ENCODE measurements at regions not wholly inside any gene's neighbourhood (a gene's known extent, or its start where the extent isn't known, plus 50 kb on each side); places are given as distances from the start of the nearest gene placed in this dataset.

DNA sequence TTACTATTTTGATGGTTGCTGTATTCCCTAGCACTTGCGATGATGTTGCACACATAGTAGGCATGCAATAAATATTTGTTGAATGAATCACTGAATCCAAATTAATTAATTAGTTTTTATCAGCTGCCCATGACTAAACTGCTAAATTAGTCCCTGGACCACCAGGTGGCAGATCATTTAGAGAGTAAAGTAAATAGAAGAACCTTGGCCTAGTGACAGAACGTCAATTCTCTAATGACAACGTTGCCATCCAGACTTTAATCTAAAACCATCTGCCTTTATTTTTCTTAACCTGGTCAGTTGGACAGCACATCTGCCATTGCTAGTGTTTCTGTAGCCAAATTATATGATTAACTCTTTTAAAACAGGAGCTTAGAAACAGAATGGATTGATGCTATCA lies 457.5 kb downstream of the KIF4B start:
- DNase-seq (ENCODE audit: low spot score in 2 of 2) (no peak), ATAC-seq (no peak)
- Mint-ChIP-seq H3K27ac (no peak overlapping the region), H3K36me3 (no peaks in the 10 kb centered on the region), H3K9me3 (no peaks in the 10 kb centered on the region)

DNA sequence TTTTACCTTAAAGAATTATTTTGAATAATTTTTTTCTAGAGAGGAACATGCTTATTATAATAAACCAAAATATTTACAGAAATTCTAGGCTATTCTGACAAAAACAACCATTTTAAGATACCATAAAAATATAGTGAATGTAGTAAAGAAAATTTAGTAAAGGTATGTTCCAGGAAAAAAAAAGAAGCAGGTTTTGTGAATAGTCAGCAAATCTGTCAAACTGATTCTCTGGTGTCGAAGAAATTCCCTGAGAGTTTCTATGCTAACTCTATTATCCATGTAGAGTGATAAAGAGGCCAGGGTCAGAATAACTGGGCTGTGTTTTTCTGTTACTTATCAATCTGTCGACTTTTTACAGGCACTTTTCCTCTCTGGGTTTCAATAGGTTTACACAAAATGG lies 459.2 kb downstream of the KIF4B start:
- no peaks in the 10 kb centered on the region for H3K9me3 Mint-ChIP-seq
- H3K27ac Mint-ChIP-seq, result no peak overlapping the region
- no peaks in the 10 kb centered on the region for H3K36me3 Mint-ChIP-seq
- ATAC-seq, result no peak
- DNase-seq (ENCODE audit: low spot score in 2 of 2), result no peak

DNA sequence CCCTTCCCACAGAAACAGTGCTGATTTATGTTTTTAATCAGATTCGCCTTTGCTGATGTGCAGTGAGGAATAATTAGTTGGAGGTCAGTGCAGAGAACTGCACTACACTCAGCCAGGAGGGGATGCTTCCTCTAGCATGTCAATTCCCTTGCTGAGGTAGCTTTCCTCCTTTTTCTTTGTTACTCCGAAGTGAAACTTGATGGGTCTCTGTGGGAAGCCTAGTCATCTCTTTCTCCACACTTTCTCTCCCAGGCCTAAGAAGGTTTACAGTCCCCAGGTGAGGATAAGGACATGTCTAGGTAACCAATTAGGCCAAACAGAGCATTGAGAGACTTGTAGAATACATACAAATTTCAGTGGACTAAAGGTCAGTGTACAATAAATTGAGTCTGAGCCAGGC lies 461.8 kb downstream of the KIF4B start:
- H3K27ac Mint-ChIP-seq, result no peak overlapping the region
- no peaks in the 10 kb centered on the region for H3K36me3 Mint-ChIP-seq
- ATAC-seq, result no peak
- peaks cover 0 to 4% of the 10 kb centered on the region in 2 donors for H3K9me3 Mint-ChIP-seq
- DNase-seq (ENCODE audit: low spot score in 2 of 2), result no peak

DNA sequence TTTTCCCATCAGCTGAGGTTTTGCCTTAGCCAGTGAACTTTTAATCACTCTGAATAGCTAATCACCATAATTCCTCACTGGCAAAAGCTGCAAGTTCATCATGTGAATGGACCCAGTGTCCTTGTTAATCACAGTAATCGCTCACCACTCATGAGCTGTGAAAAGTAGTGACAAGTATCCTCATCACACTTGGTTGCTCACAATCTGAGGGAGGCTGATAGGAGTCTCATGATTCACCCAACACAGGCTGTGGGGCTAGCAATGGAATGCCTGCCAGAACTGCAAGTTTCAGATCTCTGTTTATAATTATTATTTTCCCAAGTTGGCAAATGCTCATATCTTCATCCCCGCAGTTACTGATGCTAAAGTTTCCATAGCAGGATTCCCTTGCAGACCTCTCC lies 467.2 kb downstream of the KIF4B start:
- Mint-ChIP-seq H3K9me3 (peaks cover 0 to 4% of the 10 kb centered on the region in 2 donors), H3K27ac (no peak overlapping the region), H3K36me3 (no peaks in the 10 kb centered on the region)
- ATAC-seq (no peak), DNase-seq (ENCODE audit: low spot score in 2 of 2) (no peak)

DNA sequence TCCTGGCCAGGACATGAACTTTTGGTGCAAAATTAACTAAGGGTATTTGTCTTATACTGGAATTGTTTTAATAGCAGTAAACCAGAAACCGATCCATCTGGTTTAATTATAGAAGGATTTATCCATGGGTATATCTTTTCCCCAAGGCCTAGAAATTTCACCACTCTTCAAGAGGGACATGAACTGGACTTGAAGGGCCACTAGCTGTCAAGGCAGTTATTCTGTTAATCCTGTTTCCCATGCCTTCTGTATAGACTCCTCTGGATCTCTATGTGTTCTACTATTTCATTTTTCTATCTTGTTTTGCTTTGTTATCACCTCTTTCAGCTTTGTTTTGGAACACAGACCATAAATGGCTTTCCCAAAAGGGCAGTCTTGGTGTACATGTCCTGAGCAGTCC lies 467.6 kb downstream of the KIF4B start:
- H3K36me3 Mint-ChIP-seq, result no peaks in the 10 kb centered on the region

DNA sequence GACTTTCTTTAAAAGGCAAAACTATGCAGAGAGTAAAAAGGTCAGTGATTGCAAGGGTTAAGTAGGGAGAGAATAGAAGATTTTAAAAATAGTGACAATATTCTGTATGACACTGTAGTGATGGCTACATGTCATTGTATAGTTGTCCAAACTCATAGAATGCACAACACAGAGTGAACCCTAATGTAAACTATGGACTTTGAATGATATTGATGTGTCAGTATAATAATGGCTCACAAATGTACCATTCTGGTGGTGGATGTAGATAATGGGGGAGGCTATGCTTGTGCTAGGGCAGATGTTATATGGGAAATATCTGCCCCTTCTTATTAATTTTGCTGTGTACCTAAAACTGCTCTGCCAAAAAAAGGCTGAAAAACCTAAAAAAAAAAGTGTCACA lies 468.9 kb downstream of the KIF4B start:
- no peak for DNase-seq (ENCODE audit: low spot score in 2 of 2)
- ATAC-seq, result no peak
- Mint-ChIP-seq H3K9me3 (peaks cover 0 to 4% of the 10 kb centered on the region in 2 donors), H3K27ac (no peak overlapping the region), H3K36me3 (no peaks in the 10 kb centered on the region)

More for the DNA sequence above, 467.6 kb downstream of the KIF4B start:
- ATAC-seq (no peak), DNase-seq (ENCODE audit: low spot score in 2 of 2) (no peak)
- H3K9me3 Mint-ChIP-seq, result peaks cover 0 to 4% of the 10 kb centered on the region in 2 donors
- H3K27ac Mint-ChIP-seq, result no peak overlapping the region

DNA sequence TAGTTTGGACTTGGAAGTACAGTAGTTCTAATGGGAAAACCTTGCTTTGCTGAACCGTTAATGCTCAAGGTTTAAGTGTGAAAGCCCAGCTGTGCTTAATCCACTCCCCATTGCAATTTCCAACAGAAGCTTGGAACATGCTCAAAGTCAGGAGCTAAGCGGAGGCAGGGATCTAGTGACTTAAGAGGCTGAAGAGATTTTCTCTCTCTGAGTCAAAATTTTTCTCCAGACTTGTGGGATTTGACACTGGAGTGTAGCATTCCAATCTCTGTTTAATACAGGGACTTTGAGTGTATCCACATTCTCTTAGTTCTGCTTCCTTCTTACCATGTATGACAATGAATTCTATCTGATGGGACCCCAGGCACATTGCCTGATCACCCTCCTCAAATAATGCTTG lies 471.8 kb downstream of the KIF4B start:
- Mint-ChIP-seq H3K27ac (no peak overlapping the region), H3K9me3 (peaks cover 4 to 9% of the 10 kb centered on the region in 2 donors), H3K36me3 (peaks cover 0 to 6% of the 10 kb centered on the region in 2 donors)
- ATAC-seq (no peak), DNase-seq (ENCODE audit: low spot score in 2 of 2) (no peak)

DNA sequence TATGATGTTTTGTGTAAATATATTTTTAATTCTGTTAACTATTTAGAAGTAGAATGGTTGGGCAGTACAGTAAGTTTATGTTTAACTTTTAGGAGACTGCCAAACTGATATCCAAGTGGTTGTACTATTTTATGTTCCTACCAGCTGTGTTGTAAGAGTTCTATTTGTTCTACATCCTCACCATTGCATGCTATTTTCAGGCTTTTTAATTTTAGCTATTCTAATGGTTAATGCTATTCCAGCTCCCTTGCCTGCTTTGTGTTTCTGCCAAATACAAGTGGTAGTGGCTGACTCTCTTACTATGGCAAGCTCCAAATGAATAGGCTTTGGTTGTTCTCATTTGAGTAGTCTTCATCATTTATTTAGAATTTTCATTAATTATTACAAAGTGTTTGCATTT lies 476.4 kb downstream of the KIF4B start:
- DNase-seq (ENCODE audit: low spot score in 2 of 2) (no peak), ATAC-seq (no peak)
- H3K9me3 Mint-ChIP-seq, result peaks cover 4 to 9% of the 10 kb centered on the region in 2 donors
- H3K36me3 Mint-ChIP-seq, result peaks cover 0 to 6% of the 10 kb centered on the region in 2 donors
- H3K27ac Mint-ChIP-seq, result no peak overlapping the region

DNA sequence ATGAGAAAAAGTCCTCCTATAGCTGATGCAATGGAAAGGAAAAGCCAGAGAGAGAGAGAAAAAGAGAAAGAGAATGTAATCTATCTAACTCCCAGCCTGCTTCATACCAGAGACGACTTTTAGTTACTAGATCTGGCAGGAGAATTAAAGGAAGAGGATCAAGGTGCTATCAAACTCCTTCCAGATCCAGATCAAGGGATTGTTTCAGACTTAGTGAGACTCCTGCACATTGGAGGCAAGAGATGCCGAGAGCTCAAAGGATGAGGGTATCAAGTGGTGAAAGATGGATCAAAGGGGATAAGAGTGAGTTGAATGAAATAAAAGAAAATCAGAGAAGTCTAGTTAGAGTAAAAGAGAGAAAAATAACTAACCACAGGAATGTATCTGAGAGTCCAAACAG lies 478.6 kb downstream of the KIF4B start:
- H3K9me3 Mint-ChIP-seq, result peaks cover 4 to 9% of the 10 kb centered on the region in 2 donors
- no peak for ATAC-seq
- H3K27ac Mint-ChIP-seq, result no peak overlapping the region
- no peak for DNase-seq (ENCODE audit: low spot score in 2 of 2)
- peaks cover 0 to 6% of the 10 kb centered on the region in 2 donors for H3K36me3 Mint-ChIP-seq

DNA sequence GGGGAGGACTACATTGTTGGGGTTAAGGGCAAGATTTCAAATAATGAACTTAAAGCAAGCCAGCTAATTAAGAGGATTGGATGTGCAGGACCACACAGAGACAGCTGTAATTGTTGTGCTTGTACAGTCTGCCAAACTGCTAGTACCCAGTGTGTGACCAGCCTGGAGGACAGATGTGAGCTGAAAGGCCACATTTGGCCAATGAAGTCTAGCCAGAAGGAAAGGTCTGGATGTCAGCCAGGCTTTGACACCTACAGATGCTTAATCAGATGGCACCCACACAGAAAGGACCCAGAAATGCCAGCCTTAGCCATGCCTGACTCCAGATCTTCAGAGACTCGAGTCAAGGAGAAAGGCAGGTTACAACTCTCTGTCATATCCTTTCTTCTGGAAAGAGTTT lies 491.1 kb downstream of the KIF4B start:
- Mint-ChIP-seq H3K36me3 (no peaks in the 10 kb centered on the region), H3K27ac (no peak overlapping the region), H3K9me3 (peaks cover 0 to 10% of the 10 kb centered on the region in 2 donors)
- DNase-seq (ENCODE audit: low spot score in 2 of 2) (no peak), ATAC-seq (no peak)

DNA sequence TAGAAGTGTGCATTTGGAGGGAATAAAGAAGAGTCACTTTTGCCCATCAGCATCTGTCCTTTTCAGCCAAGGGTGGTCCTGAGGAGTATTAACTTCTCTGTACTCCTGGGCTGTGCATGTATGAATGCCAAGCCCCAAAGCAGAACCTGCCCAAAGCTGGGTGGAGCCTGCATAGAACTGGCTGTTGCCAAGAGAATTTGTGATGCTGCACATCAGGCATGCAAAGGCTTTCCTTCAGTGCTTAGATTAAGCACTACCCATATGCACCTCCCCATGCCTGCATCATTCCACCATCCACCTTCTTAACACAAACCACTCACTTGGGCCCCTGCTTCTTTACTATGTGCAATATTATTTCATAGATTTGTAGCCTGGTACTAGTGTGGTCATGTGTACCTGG lies 493.8 kb downstream of the KIF4B start:
- ATAC-seq (no peak), DNase-seq (ENCODE audit: low spot score in 2 of 2) (no peak)
- Mint-ChIP-seq H3K9me3 (no peaks in the 10 kb centered on the region), H3K36me3 (no peaks in the 10 kb centered on the region), H3K27ac (no peak overlapping the region)

DNA sequence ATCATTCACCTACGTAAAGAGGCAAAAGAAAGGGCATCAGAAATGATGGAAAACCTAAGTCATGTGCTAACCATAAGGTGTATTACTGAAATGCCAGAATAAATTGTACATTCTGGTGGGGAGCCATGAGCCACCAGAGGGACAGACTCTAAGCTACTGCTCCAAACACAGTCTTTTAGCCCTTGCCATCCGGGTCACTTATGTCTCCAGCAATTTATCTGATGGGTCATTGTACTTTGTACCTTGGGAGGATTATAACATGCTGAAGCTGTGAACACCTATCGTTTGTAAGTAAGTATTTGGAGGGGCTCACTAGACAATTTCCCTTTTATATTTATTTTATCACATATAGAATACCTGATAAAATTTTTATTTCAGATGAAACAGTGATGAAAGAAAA lies 495.1 kb downstream of the KIF4B start:
- ATAC-seq (no peak), DNase-seq (ENCODE audit: low spot score in 2 of 2) (no peak)
- no peaks in the 10 kb centered on the region for H3K9me3 Mint-ChIP-seq
- no peak overlapping the region for H3K27ac Mint-ChIP-seq
- H3K36me3 Mint-ChIP-seq, result no peaks in the 10 kb centered on the region

DNA sequence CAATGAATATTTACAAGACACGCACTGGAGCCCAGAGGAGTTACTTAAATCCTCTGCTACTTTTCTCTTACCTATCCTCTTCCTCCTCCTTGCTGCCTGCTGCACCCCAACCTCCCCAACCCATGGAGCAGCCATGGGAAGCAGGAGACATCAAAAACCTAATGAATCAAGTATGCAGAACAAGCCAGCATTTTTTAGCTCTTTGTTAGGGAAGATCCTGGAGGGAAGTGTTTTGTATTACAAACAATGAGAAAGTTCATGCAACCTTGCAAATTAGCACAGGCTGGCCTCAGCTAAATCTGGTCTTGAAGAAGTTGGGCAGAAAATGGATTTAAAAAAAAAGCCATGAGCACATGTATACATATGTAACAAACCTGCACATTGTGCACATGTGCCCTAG lies 498.8 kb downstream of the KIF4B start:
- no peak overlapping the region for H3K27ac Mint-ChIP-seq
- no peaks in the 10 kb centered on the region for H3K36me3 Mint-ChIP-seq
- no peak for DNase-seq (ENCODE audit: low spot score in 2 of 2)
- ATAC-seq, result no peak
- peaks cover 0 to 4% of the 10 kb centered on the region in 2 donors for H3K9me3 Mint-ChIP-seq

DNA sequence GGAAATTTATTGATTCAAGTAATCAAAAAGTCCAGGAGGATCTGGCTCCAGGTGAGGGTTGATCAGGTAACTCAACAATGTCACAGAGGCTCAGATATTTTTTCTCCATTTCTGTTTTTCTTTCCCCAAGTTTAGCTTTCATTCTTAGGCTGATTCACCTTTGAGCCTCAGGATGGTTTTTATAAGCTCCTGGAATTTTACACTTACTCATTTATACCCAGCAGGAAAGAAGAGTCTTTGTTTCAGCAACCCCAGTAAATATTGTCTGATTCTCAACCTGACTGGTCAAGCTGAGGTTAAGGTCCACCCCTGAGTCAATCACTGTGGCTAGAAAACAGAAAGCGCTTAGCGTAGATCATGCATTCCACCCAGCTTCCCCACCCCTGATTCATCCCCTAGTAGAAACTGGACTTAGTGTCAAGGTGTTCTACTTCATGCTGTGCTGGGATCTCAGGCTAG lies 500.6 kb downstream of the KIF4B start:
- Mint-ChIP-seq H3K9me3 (peaks cover 0 to 8% of the 10 kb centered on the region in 2 donors), H3K27ac (no peak overlapping the region), H3K36me3 (no peaks in the 10 kb centered on the region)
- DNase-seq (ENCODE audit: low spot score in 2 of 2), result no peak
- ATAC-seq, result no peak

DNA sequence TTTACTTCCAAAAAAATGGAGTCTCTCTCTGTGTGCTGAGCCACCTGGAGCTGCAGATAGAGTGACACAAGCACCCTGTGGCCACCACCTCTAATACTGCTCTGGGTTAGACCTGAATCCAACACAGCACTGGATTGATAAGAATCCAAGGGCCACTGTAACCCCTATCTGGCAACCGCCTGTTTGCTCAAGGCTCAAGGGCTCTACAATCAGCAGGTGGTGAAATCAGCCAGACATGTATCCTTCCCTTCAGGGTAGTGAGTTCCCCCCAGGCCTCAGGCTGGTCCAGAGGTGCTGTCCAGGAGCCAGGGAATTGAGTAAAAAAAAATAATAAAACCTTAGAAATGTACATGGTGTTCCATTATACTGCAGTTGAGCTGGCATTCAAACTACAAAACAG lies 509.0 kb downstream of the KIF4B start:
- DNase-seq (ENCODE audit: low spot score in 2 of 2), result no peak
- no peaks in the 10 kb centered on the region for H3K36me3 Mint-ChIP-seq
- no peak for ATAC-seq
- no peak overlapping the region for H3K27ac Mint-ChIP-seq
- H3K9me3 Mint-ChIP-seq, result peaks cover 4 to 20% of the 10 kb centered on the region in 2 donors

DNA sequence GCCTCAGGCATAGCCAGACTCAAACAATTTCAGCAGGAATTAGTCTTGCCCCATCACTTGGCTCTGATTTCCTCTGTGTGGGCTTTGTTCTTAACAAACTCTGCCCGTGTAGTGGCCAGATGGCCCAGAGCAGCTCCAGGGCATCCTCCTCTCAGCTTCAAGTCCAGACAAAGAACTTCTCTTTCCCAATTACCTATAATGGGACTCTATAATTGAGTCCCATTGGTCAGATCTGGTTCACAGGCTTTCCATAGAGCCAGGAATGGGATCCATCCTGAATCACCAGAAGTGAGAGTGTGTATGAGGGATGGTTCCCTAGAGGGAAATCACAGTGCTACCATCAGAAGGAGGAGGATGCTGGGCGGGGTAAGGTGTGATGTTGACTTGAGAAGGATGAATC lies 515.8 kb downstream of the KIF4B start:
- no peak overlapping the region for H3K27ac Mint-ChIP-seq
- no peak for DNase-seq (ENCODE audit: low spot score in 2 of 2)
- no peaks in the 10 kb centered on the region for H3K9me3 Mint-ChIP-seq
- H3K36me3 Mint-ChIP-seq, result no peaks in the 10 kb centered on the region
- no peak for ATAC-seq

DNA sequence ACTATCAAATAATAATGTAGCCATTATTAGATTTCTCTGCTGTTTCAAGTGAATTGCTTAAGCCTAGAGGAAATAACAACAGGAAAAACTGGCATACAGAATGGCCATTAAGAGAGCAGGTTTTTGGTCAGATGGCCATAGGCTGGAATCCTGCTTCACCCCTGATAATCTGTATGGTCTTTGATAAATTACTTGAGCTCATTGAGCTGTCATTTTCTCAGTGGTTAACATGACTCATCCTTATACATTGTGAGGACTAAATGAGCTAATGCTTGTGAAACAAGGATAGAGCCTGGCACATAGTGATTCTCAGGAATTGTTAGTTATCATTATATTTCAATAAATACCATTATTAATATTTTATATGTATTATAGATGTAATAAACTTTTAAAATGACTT lies 516.5 kb downstream of the KIF4B start:
- ATAC-seq, result no peak
- DNase-seq (ENCODE audit: low spot score in 2 of 2), result no peak
- Mint-ChIP-seq H3K27ac (no peak overlapping the region), H3K9me3 (no peaks in the 10 kb centered on the region), H3K36me3 (no peaks in the 10 kb centered on the region)

DNA sequence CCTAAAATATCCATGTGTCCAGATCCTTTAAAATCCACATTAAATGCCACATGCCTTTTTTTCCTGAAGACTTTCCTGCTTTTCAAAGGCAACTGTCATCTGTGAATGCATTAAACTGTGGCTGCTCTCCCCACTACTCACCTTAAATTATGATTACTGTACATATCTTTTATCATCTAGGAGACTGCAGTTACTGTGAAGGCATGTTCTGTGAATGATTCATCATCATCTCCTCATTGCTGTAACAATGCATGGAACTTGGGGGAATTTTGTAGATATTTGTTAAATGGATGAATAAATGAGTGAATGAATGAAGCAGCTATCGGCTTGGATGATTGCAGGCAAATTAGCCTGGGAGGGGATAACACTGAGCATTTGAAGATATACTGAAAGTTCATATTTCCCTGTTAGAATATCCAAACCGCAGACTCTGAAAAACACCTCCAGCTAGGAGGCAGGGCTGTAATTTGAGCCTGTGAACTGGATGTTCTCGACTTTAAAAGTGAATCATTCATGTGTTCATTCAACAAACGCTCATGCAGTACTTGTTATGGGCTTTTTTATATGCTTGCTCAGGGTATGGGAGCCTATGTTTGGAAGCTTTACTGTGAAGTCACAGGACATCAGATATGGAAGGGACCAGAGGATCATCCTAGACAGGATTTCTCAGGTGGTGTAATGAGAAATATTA lies 519.2 kb downstream of the KIF4B start:
- Mint-ChIP-seq H3K9me3 (no peaks in the 10 kb centered on the region), H3K36me3 (no peaks in the 10 kb centered on the region), H3K27ac (no peak overlapping the region)
- ATAC-seq, result no peak
- DNase-seq (ENCODE audit: low spot score in 2 of 2), result no peak
